H1 (cell line): ENCODE measurements at regions not wholly inside any gene's neighbourhood (a gene's known extent, or its start where the extent isn't known, plus 50 kb on each side); places are given as distances from the start of the nearest gene placed in this dataset.

Experiments used
- CTCF ChIA-PET: fragments of 300-600 bp; sonication (Branson Sonifier 250); formaldehyde crosslinking; loops from one replicate; lab custom pipeline; 2021; ENCODE audit not compliant: partially characterized antibody; lab: Charles Lee
- POLR2A ChIA-PET: fragments of 300-600 bp; sonication (Branson Sonifier 250); formaldehyde crosslinking; loops from one replicate; lab custom pipeline; 2021; ENCODE audit warnings: inconsistent platforms; ENCODE audit not compliant: partially characterized antibody; lab: Charles Lee
- DNase-seq, 2 experiments: peaks; one replicate each; pipeline versions ENCODE4 v3.0.0 to v3.0.0-alpha.2; 2010 to 2022; ENCODE audit warnings: low spot score in 2 of 2, low read depth in 1 of 2, mixed read lengths in 1 of 2
- FAIRE-seq: peaks from 2 replicates; lab custom pipeline; 2011; peaks lifted over from hg19 to GRCh38; lab: Jason Lieb, UNC
- H2AFZ ChIP-seq: 2 replicates; pipeline ENCODE4 v1.8.1; 2012; ENCODE audit warnings: low read length, inconsistent platforms
- H2AK5ac ChIP-seq: 2 replicates; pipeline ENCODE4 v1.6.1; 2013; ENCODE audit warnings: low read depth, low read length
- H2BK120ac ChIP-seq: replicated peaks from 2 replicates; pipeline ENCODE3; 2013; ENCODE audit warnings: low read depth, low read length, inconsistent platforms
- H2BK12ac ChIP-seq: 2 replicates; pipeline ENCODE4 v1.6.1; 2013; ENCODE audit warnings: low read depth, low read length
- H2BK15ac ChIP-seq: 2 replicates; pipeline ENCODE4 v1.6.1; 2013; ENCODE audit warnings: low read length
- H2BK20ac ChIP-seq: 2 replicates; pipeline ENCODE4 v1.6.1; 2013; ENCODE audit warnings: low read length
- H2BK5ac ChIP-seq: 2 replicates; pipeline ENCODE4 v1.6.1; 2013; ENCODE audit warnings: low read depth, low read length
- H3K14ac ChIP-seq: 2 replicates; pipeline ENCODE4 v1.6.1; 2013; ENCODE audit warnings: inconsistent platforms; ENCODE audit not compliant: insufficient read length
- H3K18ac ChIP-seq: 2 replicates; pipeline ENCODE4 v1.6.1; 2013; ENCODE audit warnings: low read length; ENCODE audit errors: extremely low read depth
- H3K23ac ChIP-seq: 2 replicates; pipeline ENCODE4 v1.6.1; 2013; ENCODE audit warnings: inconsistent platforms; ENCODE audit not compliant: insufficient read length
- H3K23me2 ChIP-seq: 2 replicates; pipeline ENCODE4 v1.6.1; 2013; ENCODE audit warnings: low read depth, low read length
- H3K27ac ChIP-seq: 2 replicates; pipeline ENCODE4 v1.6.1; 2011; ENCODE audit warnings: low read depth, low read length, inconsistent platforms
- H3K27me3 ChIP-seq, 4 experiments: replicated peaks in 1 of 4; 1 replicate in 1 of 4; 2 replicates in 3 of 4; pipeline versions ENCODE4 v1.6.1 to v1.8.1; 2011 to 2013; ENCODE audit warnings: low read length in 3 of 4, mild to moderate bottlenecking in 3 of 4, inconsistent platforms in 2 of 4, mixed read lengths in 2 of 4, moderate library complexity in 1 of 4; ENCODE audit not compliant: control insufficient read depth in 3 of 4, insufficient read depth in 3 of 4; ENCODE audit errors: extremely low read depth in 1 of 4
- H3K36me3 ChIP-seq, 4 experiments: 2 replicates each; pipeline versions ENCODE4 v1.6.1 to v1.8.1; 2011 to 2013; ENCODE audit warnings: mild to moderate bottlenecking in 4 of 4, low read length in 3 of 4, moderate library complexity in 2 of 4, control low read depth in 1 of 4, inconsistent platforms in 1 of 4; ENCODE audit not compliant: insufficient read depth in 4 of 4, control insufficient read depth in 2 of 4
- H3K4ac ChIP-seq: replicated peaks from 2 replicates; pipeline ENCODE3; 2013; ENCODE audit warnings: low read length, low read depth, mixed read lengths, inconsistent platforms; ENCODE audit not compliant: insufficient read length
- H3K4me1 ChIP-seq, 4 experiments: replicated peaks in 1 of 4; 1 replicate in 1 of 4; 2 replicates in 3 of 4; pipeline versions ENCODE4 v1.6.1 to v1.8.1; 2011 to 2013; ENCODE audit warnings: low read length in 3 of 4, inconsistent platforms in 2 of 4, mixed read lengths in 1 of 4; ENCODE audit not compliant: insufficient read depth in 4 of 4, control insufficient read depth in 3 of 4
- H3K4me2 ChIP-seq, 2 experiments: 2 replicates each; pipeline versions ENCODE4 v1.6.1 to v1.8.1; 2011 to 2013; ENCODE audit warnings: low read depth in 2 of 2, low read length in 2 of 2, control low read depth in 1 of 2, inconsistent platforms in 1 of 2, mild to moderate bottlenecking in 1 of 2; ENCODE audit not compliant: insufficient read depth in 1 of 2
- H3K4me3 ChIP-seq, 4 experiments: fragments of 200-600, 300-600 bp in 1 of 4; sonication (generic), shearing (Covaris generic), sonication (Bioruptor Twin) in 1 of 4; 2 replicates each; pipeline versions ENCODE4 v1.5.1 to v1.8.1; 2011 to 2016; ENCODE audit warnings: low read length in 4 of 4, low read depth in 3 of 4, control low read depth in 2 of 4, inconsistent platforms in 2 of 4, mild to moderate bottlenecking in 2 of 4, mixed read lengths in 1 of 4, moderate library complexity in 1 of 4; ENCODE audit not compliant: insufficient read depth in 2 of 4; ENCODE audit errors: extremely low read depth in 1 of 4
- H3K56ac ChIP-seq: replicated peaks from 2 replicates; pipeline ENCODE3; 2013; ENCODE audit warnings: low read depth, mild to moderate bottlenecking, mixed read lengths, low read length, inconsistent platforms; ENCODE audit not compliant: insufficient read length
- H3K79me1 ChIP-seq: 2 replicates; pipeline ENCODE4 v1.6.1; 2013; ENCODE audit warnings: low read depth, low read length, control low read depth
- H3K79me2 ChIP-seq, 2 experiments: 2 replicates each; pipeline versions ENCODE4 v1.6.1 to v1.8.1; 2012 to 2013; ENCODE audit warnings: low read length in 2 of 2, mild to moderate bottlenecking in 2 of 2, inconsistent platforms in 1 of 2; ENCODE audit not compliant: insufficient read depth in 2 of 2, control insufficient read depth in 1 of 2
- H3K9ac ChIP-seq, 4 experiments: replicated peaks in 1 of 4; 1 replicate in 1 of 4; 2 replicates in 3 of 4; pipeline versions ENCODE4 v1.6.1 to v1.8.1; 2011 to 2013; ENCODE audit warnings: low read depth in 3 of 4, low read length in 3 of 4, control low read depth in 2 of 4, mild to moderate bottlenecking in 2 of 4, moderate library complexity in 2 of 4, inconsistent platforms in 1 of 4; ENCODE audit errors: extremely low read depth in 1 of 4
- H3K9me3 ChIP-seq, 2 experiments: 2 replicates each; pipeline versions ENCODE4 v1.6.1 to v1.8.1; 2012 to 2013; ENCODE audit warnings: mild to moderate bottlenecking in 2 of 2, moderate library complexity in 2 of 2, control low read depth in 1 of 2, inconsistent platforms in 1 of 2, low read depth in 1 of 2, low read length in 1 of 2, mixed read lengths in 1 of 2; ENCODE audit not compliant: insufficient read depth in 2 of 2
- H4K20me1 ChIP-seq, 2 experiments: replicated peaks in 1 of 2; 2 replicates each; pipeline versions ENCODE3 to v1.8.1; 2011 to 2013; ENCODE audit warnings: inconsistent platforms in 2 of 2, low read length in 2 of 2, mild to moderate bottlenecking in 1 of 2; ENCODE audit not compliant: insufficient read depth in 2 of 2, control insufficient read depth in 1 of 2
- H4K5ac ChIP-seq: 2 replicates; pipeline ENCODE4 v1.6.1; 2013; ENCODE audit warnings: low read length, low read depth, mixed read lengths, inconsistent platforms; ENCODE audit not compliant: insufficient read length
- H4K8ac ChIP-seq: 2 replicates; pipeline ENCODE4 v1.8.0; 2013; ENCODE audit warnings: mild to moderate bottlenecking, moderate library complexity, low read length, inconsistent platforms; ENCODE audit not compliant: insufficient read depth; ENCODE audit errors: extremely low read depth
- H4K91ac ChIP-seq: replicated peaks from 2 replicates; pipeline ENCODE3; 2013; ENCODE audit warnings: low read length, mixed read lengths, inconsistent platforms; ENCODE audit not compliant: insufficient read length
- FOSL1 ChIP-seq: IDR thresholded peaks from 2 replicates; pipeline ENCODE4 v1.6.1; 2011; ENCODE audit warnings: mild to moderate bottlenecking, low read depth, low read length, moderate library complexity; ENCODE audit not compliant: insufficient read depth
- MAFK ChIP-seq: IDR thresholded peaks from 2 replicates; pipeline ENCODE4 v1.6.1; 2012; ENCODE audit warnings: low read depth, mild to moderate bottlenecking, improper control_type of control experiment, low read length
- POLR2AphosphoS5 ChIP-seq: IDR thresholded peaks from 2 replicates; pipeline ENCODE4 v1.6.1; 2011; ENCODE audit warnings: low read depth, low read length
- SIRT6 ChIP-seq: IDR thresholded peaks from one replicate; pipeline ENCODE4 v1.7.1; 2012; ENCODE audit warnings: low read length, inconsistent platforms
- SP2 ChIP-seq: IDR thresholded peaks from 2 replicates; pipeline ENCODE4 v1.6.1; 2012; ENCODE audit warnings: mild to moderate bottlenecking, low read length, inconsistent platforms
- TCF12 ChIP-seq: IDR thresholded peaks from 2 replicates; pipeline ENCODE4 v1.6.1; 2011; ENCODE audit warnings: low read depth, mild to moderate bottlenecking, low read length
- WGBS, 2 experiments: shearing (Covaris generic) in 1 of 2; methylation state at CpG; one replicate each; pipeline versions ENCODE4 v1.1.6 to v1.1.7; 2013 to 2015; ENCODE audit warnings: low lambda C conversion rate in 2 of 2, mixed read lengths in 2 of 2, inconsistent platforms in 1 of 2, low coverage in 1 of 2, missing lambda C conversion rate in 1 of 2; ENCODE audit not compliant: insufficient replicate concordance in 2 of 2, insufficient coverage in 1 of 2, insufficient read length in 1 of 2; ENCODE audit errors: extremely low coverage in 1 of 2, missing lambda C conversion rate in 1 of 2; 5-methylcytosine and 5-hydroxymethylcytosine counted together

DNA sequence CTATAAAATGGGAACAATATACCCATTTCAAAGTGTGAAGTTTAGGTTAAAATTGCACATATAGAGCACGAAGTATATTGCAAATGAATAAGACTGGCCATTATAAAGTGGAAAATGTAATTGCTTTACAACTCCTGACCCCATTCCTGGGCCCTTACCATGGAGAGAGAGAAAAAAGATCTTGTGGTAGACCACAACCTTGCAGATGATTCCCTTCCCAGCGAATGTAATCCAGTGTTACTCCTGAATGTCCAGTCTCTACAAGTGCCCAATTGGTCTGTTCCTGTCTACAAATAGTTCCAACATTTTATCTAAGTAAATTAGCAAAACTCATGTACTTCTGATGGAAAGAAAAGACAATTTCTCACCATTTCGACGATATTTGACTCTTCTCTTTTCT, 184.1 kb upstream of the LNX1 start:
- no peak overlapping the region for H3K18ac ChIP-seq
- TF ChIP-seq FOSL1 (no peak), MAFK (no peak), SIRT6 (no peak), POLR2AphosphoS5 (no peak), TCF12 (no peak), SP2 (no peak)
- TF ChIP-seq, all 59 proteins: peak for 0
- Histone ChIP-seq H4K20me1 (no peaks in the 10 kb centered on the region), H2AFZ (no peak overlapping the region), H4K91ac (no peak overlapping the region), H3K4me3 (no peak overlapping the region), H2BK5ac (no peak overlapping the region), H3K36me3 (no peaks in the 10 kb centered on the region), H4K8ac (no peak overlapping the region), H4K5ac (no peak overlapping the region), H3K4me1 (no peaks in the 10 kb centered on the region), H2BK15ac (no peak overlapping the region), H3K27ac (no peak overlapping the region), H3K56ac (no peak overlapping the region), H2AK5ac (no peak overlapping the region), H3K79me2 (no peaks in the 10 kb centered on the region), H3K23ac (no peak overlapping the region), H2BK12ac (no peak overlapping the region), H3K9ac (no peak overlapping the region), H3K14ac (no peak overlapping the region), H3K4me2 (no peak overlapping the region), H3K79me1 (no peaks in the 10 kb centered on the region), H2BK120ac (no peak overlapping the region), H3K9me3 (no peaks in the 10 kb centered on the region), H3K4ac (no peak overlapping the region), H3K23me2 (peaks cover 3% of the 10 kb centered on the region; the same call in 1 of the 2 replicates), H2BK20ac (no peak overlapping the region), H3K27me3 (no peaks in the 10 kb centered on the region)
- 87% methylated on average over 4 of the region's 4 CpGs; no CpG with 5 or more reads in 1 of the 2 experiments for WGBS, 2 experiments
- no peak for DNase-seq
- no peak for FAIRE-seq
- CTCF ChIA-PET, result interaction anchor here (1.2 kb wide), 1 partner anchor 30 kb away, joined by 3 read pairs; no protein-coding TSS in a partner anchor
- POLR2A ChIA-PET, result no interaction called here
